GM19455 (cell line): ENCODE measurements at regions not wholly inside any gene's neighbourhood (a gene's known extent, or its start where the extent isn't known, plus 50 kb on each side); places are given as distances from the start of the nearest gene placed in this dataset.
A peak's percentile ranks its signal among the peaks of the same experiment; 100 is the strongest.

Source experiments
- ATAC-seq: cut with Tn5 transposase; IDR thresholded peaks from one replicate; pipeline ENCODE4 v1.9.1; 2021; ENCODE audit not compliant: unreplicated experiment

GRCh38 chr4:14742054-14742453, 260.2 kb upstream of the CPEB2 start:
- no peak for ATAC-seq

GRCh38 chr4:14743172-14743571, 259.1 kb upstream of the CPEB2 start:
- no peak for ATAC-seq

GRCh38 chr4:14743601-14744000, 258.7 kb upstream of the CPEB2 start:
- ATAC-seq: no peak

- no peak for ATAC-seq
Observed at GRCh38 chr4:14744346-14744745, 257.9 kb upstream of the CPEB2 start.

- ATAC-seq: no peak
Observed at GRCh38 chr4:14749910-14750309, 252.4 kb upstream of the CPEB2 start.

- no peak for ATAC-seq
Observed at GRCh38 chr4:14752341-14753046, 249.8 kb upstream of the CPEB2 start.

GRCh38 chr4:14767142-14767541, 235.1 kb upstream of the CPEB2 start:
- ATAC-seq: no peak

GRCh38 chr4:14768449-14768848, 233.8 kb upstream of the CPEB2 start:
- no peak for ATAC-seq

- ATAC-seq: no peak
Observed at GRCh38 chr4:14769993-14770392, 232.3 kb upstream of the CPEB2 start.

GRCh38 chr4:14771094-14771493, 231.2 kb upstream of the CPEB2 start:
- no peak for ATAC-seq

- ATAC-seq: no peak
Observed at GRCh38 chr4:14771504-14772175, 230.6 kb upstream of the CPEB2 start.

- no peak for ATAC-seq
Observed at GRCh38 chr4:14772388-14772787, 229.9 kb upstream of the CPEB2 start.

GRCh38 chr4:14783011-14783877, 219.0 kb upstream of the CPEB2 start:
- peak; percentile 93 for ATAC-seq

GRCh38 chr4:14787221-14787620, 215.1 kb upstream of the CPEB2 start:
- no peak for ATAC-seq

GRCh38 chr4:14787894-14788293, 214.4 kb upstream of the CPEB2 start:
- no peak for ATAC-seq

GRCh38 chr4:14790494-14790893, 211.8 kb upstream of the CPEB2 start:
- ATAC-seq: no peak

GRCh38 chr4:14792702-14793227, 209.5 kb upstream of the CPEB2 start:
- ATAC-seq: no peak

GRCh38 chr4:14800977-14801376, 201.3 kb upstream of the CPEB2 start:
- ATAC-seq: no peak

- ATAC-seq: no peak
Observed at GRCh38 chr4:14802596-14802995, 199.7 kb upstream of the CPEB2 start.

GRCh38 chr4:14807856-14808255, 194.4 kb upstream of the CPEB2 start:
- ATAC-seq: no peak

- no peak for ATAC-seq
Observed at GRCh38 chr4:14809203-14809602, 193.1 kb upstream of the CPEB2 start.

GRCh38 chr4:14810121-14810520, 192.2 kb upstream of the CPEB2 start:
- no peak for ATAC-seq
